ENCODE measurements at regions not wholly inside any gene's neighbourhood (a gene's known extent, or its start where the extent isn't known, plus 50 kb on each side); places are given as distances from the start of the nearest gene placed in this dataset.

DNA sequence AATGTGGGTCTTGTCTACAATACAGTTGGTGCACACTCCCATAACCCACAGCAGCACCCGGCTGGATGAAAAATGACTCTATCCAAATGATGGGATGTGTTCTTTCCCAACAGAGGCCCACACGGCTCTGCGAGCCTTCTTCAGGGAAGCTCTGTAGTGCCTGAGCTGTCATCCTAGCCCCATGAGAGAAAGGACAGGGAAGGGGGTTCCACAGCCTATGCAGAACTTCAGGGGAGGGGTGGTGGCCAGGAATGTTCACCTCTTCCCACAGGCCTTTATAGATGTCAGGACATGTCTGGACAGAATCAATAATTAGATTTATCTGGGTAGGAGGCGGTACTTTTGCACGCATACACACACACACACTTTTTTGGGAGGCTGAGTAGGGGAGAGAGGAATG, 109.0 kb downstream of the JCAD start:
- H3K79me2 ChIP-seq (ENCODE audit: insufficient read depth, low read length): no peaks in the 10 kb centered on the region
- ChIA-PET CTCF (ENCODE audit: low intra/inter-chr PET ratio, low total read pairs) (no interaction called here), POLR2A (no interaction called here)
- H3K4me2 ChIP-seq (ENCODE audit: low read depth, low read length): no peak overlapping the region
- H4K20me1 ChIP-seq (ENCODE audit: insufficient read depth, low read length): no peaks in the 10 kb centered on the region
- no peak overlapping the region for H3K27ac ChIP-seq (ENCODE audit: extremely low read length, insufficient read depth, low read length)
- no peak for TF ChIP-seq ZNF10 (CRISPR knock-in tag; IDR thresholded peaks at IDR 0.05; ENCODE audit: borderline replicate concordance, low read depth)
- TF ChIP-seq, protein P1, sequence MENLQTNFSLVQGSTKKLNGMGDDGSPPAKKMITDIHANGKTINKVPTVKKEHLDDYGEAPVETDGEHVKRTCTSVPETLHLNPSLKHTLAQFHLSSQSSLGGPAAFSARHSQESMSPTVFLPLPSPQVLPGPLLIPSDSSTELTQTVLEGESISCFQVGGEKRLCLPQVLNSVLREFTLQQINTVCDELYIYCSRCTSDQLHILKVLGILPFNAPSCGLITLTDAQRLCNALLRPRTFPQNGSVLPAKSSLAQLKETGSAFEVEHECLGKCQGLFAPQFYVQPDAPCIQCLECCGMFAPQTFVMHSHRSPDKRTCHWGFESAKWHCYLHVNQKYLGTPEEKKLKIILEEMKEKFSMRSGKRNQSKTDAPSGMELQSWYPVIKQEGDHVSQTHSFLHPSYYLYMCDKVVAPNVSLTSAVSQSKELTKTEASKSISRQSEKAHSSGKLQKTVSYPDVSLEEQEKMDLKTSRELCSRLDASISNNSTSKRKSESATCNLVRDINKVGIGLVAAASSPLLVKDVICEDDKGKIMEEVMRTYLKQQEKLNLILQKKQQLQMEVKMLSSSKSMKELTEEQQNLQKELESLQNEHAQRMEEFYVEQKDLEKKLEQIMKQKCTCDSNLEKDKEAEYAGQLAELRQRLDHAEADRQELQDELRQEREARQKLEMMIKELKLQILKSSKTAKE (CRISPR knock-in tag; IDR thresholded peaks at IDR 0.05; ENCODE audit: borderline replicate concordance): no peak
- TF ChIP-seq, protein P2, sequence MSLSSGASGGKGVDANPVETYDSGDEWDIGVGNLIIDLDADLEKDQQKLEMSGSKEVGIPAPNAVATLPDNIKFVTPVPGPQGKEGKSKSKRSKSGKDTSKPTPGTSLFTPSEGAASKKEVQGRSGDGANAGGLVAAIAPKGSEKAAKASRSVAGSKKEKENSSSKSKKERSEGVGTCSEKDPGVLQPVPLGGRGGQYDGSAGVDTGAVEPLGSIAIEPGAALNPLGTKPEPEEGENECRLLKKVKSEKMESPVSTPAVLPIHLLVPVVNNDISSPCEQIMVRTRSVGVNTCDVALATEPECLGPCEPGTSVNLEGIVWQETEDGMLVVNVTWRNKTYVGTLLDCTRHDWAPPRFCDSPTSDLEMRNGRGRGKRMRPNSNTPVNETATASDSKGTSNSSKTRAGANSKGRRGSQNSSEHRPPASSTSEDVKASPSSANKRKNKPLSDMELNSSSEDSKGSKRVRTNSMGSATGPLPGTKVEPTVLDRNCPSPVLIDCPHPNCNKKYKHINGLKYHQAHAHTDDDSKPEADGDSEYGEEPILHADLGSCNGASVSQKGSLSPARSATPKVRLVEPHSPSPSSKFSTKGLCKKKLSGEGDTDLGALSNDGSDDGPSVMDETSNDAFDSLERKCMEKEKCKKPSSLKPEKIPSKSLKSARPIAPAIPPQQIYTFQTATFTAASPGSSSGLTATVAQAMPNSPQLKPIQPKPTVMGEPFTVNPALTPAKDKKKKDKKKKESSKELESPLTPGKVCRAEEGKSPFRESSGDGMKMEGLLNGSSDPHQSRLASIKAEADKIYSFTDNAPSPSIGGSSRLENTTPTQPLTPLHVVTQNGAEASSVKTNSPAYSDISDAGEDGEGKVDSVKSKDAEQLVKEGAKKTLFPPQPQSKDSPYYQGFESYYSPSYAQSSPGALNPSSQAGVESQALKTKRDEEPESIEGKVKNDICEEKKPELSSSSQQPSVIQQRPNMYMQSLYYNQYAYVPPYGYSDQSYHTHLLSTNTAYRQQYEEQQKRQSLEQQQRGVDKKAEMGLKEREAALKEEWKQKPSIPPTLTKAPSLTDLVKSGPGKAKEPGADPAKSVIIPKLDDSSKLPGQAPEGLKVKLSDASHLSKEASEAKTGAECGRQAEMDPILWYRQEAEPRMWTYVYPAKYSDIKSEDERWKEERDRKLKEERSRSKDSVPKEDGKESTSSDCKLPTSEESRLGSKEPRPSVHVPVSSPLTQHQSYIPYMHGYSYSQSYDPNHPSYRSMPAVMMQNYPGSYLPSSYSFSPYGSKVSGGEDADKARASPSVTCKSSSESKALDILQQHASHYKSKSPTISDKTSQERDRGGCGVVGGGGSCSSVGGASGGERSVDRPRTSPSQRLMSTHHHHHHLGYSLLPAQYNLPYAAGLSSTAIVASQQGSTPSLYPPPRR (CRISPR knock-in tag; IDR thresholded peaks at IDR 0.05; ENCODE audit: borderline replicate concordance): no peak
- BruUV-seq (replicated peaks): no TSS peak
- no peak overlapping the region for H3K4me3 ChIP-seq (replicated peaks in 1 of 3; ENCODE audit: insufficient read depth in 1 of 3, low read depth in 2 of 3, low read length in 3 of 3)
- H2AFZ ChIP-seq (ENCODE audit: low read length): no peak overlapping the region
- H3K9me3 ChIP-seq (ENCODE audit: low read length): no peaks in the 10 kb centered on the region
- DNase-seq (ENCODE audit: low spot score) (no peak), ATAC-seq (no peak), FAIRE-seq (no peak)
- in situ Hi-C loops (cut with HindIII; ENCODE audit: extremely low pct_ligation_motif_present, low pct_unique_long_range_greater_than_20kb): no loop called here
- no peaks in the 10 kb centered on the region; a peak in 2 of 5 replicates for H3K27me3 ChIP-seq (ENCODE audit: control insufficient read depth in 1 of 2, insufficient read depth in 2 of 2, low read length in 2 of 2)
- H3K36me3 ChIP-seq (replicated peaks in 1 of 2; ENCODE audit: control insufficient read depth in 1 of 2, insufficient read depth in 2 of 2, low read length in 2 of 2): no peaks in the 10 kb centered on the region
- intact Hi-C loops (cut with micrococcal nuclease; ENCODE audit: unreplicated experiment): no loop called here
- 66% methylated on average over 5 of the region's 5 CpGs for WGBS (ENCODE audit: low lambda C conversion rate)
- no peak overlapping the region for H3K9ac ChIP-seq (ENCODE audit: insufficient read depth, low read depth, low read length)
- H3K4me1 ChIP-seq (ENCODE audit: insufficient read depth, low read length): no peaks in the 10 kb centered on the region
